H9 (cell line): ENCODE measurements at regions not wholly inside any gene's neighbourhood (a gene's known extent, or its start where the extent isn't known, plus 50 kb on each side); places are given as distances from the start of the nearest gene placed in this dataset.

Experiments
- DNase-seq: peaks from one replicate; pipeline ENCODE4 v3.0.0-alpha.2; 2017
- H2AFZ ChIP-seq: one replicate; pipeline ENCODE4 v1.6.1; 2013; ENCODE audit warnings: mild to moderate bottlenecking, low read length, control low read depth, moderate library complexity
- H2AK5ac ChIP-seq: 2 replicates; pipeline ENCODE4 v1.6.1; 2013; ENCODE audit warnings: low read length, control low read depth, mixed read lengths; ENCODE audit not compliant: insufficient read length
- H2BK120ac ChIP-seq: one replicate; pipeline ENCODE4 v1.6.1; 2013; ENCODE audit warnings: low read depth, mild to moderate bottlenecking, low read length, control low read depth, inconsistent platforms; ENCODE audit not compliant: poor library complexity, severe bottlenecking
- H2BK12ac ChIP-seq: 2 replicates; pipeline ENCODE4 v1.6.1; 2013; ENCODE audit warnings: low read length, control low read depth, mixed read lengths, low read depth; ENCODE audit not compliant: insufficient read length
- H2BK15ac ChIP-seq: 2 replicates; pipeline ENCODE4 v1.6.1; 2013; ENCODE audit warnings: low read depth, low read length, control low read depth
- H2BK20ac ChIP-seq: one replicate; pipeline ENCODE4 v1.6.1; 2013; ENCODE audit warnings: low read depth, mild to moderate bottlenecking, low read length, control low read depth, inconsistent platforms; ENCODE audit not compliant: poor library complexity, severe bottlenecking
- H2BK5ac ChIP-seq: 2 replicates; pipeline ENCODE4 v1.6.1; 2013; ENCODE audit warnings: low read length, control low read depth, mixed read lengths; ENCODE audit not compliant: insufficient read length
- H3K14ac ChIP-seq: 2 replicates; pipeline ENCODE4 v1.6.1; 2013; ENCODE audit warnings: low read length, control low read depth; ENCODE audit not compliant: insufficient read depth
- H3K18ac ChIP-seq: 2 replicates; pipeline ENCODE4 v1.6.1; 2013; ENCODE audit warnings: low read depth, mild to moderate bottlenecking, mixed read lengths, low read length, control low read depth; ENCODE audit not compliant: insufficient read length
- H3K23ac ChIP-seq: 2 replicates; pipeline ENCODE4 v1.6.1; 2013; ENCODE audit warnings: low read length, control low read depth, mixed read lengths, low read depth; ENCODE audit not compliant: insufficient read length
- H3K23me2 ChIP-seq: 2 replicates; pipeline ENCODE4 v1.6.1; 2013; ENCODE audit warnings: low read depth, mild to moderate bottlenecking, mixed read lengths, low read length, control low read depth; ENCODE audit not compliant: insufficient read length, poor library complexity, severe bottlenecking
- H3K27ac ChIP-seq: 2 replicates; pipeline ENCODE4 v1.5.1; 2013; ENCODE audit warnings: low read length, control low read depth, mixed read lengths, low read depth; ENCODE audit not compliant: insufficient read length
- H3K27me3 ChIP-seq: 2 replicates; pipeline ENCODE4 v1.6.1; 2013; ENCODE audit warnings: low read length, control low read depth, inconsistent platforms; ENCODE audit not compliant: insufficient read depth
- H3K4ac ChIP-seq: 2 replicates; pipeline ENCODE4 v1.6.1; 2013; ENCODE audit warnings: low read depth, mild to moderate bottlenecking, control low read depth, inconsistent platforms, low read length, moderate library complexity
- H3K4me1 ChIP-seq: 2 replicates; pipeline ENCODE4 v1.6.1; 2013; ENCODE audit warnings: low read length, control low read depth, inconsistent platforms; ENCODE audit not compliant: insufficient read depth
- H3K4me2 ChIP-seq: 2 replicates; pipeline ENCODE4 v1.6.1; 2013; ENCODE audit warnings: low read length, control low read depth, mixed read lengths; ENCODE audit not compliant: insufficient read length, insufficient read depth
- H3K56ac ChIP-seq: 2 replicates; pipeline ENCODE4 v1.6.1; 2013; ENCODE audit warnings: low read depth, mild to moderate bottlenecking, mixed read lengths, low read length, control low read depth; ENCODE audit not compliant: insufficient read length
- H3K79me1 ChIP-seq: 2 replicates; pipeline ENCODE4 v1.6.1; 2013; ENCODE audit warnings: low read depth, mild to moderate bottlenecking, moderate library complexity, low read length, control low read depth, inconsistent platforms; ENCODE audit not compliant: insufficient read depth, poor library complexity, severe bottlenecking
- H3K79me2 ChIP-seq: 2 replicates; pipeline ENCODE4 v1.6.1; 2013; ENCODE audit warnings: low read length, control low read depth, inconsistent platforms; ENCODE audit not compliant: insufficient read depth
- H3K9ac ChIP-seq: 2 replicates; pipeline ENCODE4 v1.6.1; 2013; ENCODE audit warnings: low read length, control low read depth, mixed read lengths; ENCODE audit not compliant: insufficient read length; ENCODE audit errors: extremely low read depth
- H3K9me3 ChIP-seq: one replicate; pipeline ENCODE4 v1.6.1; 2013; ENCODE audit warnings: low read depth, low read length, inconsistent platforms; ENCODE audit not compliant: control insufficient read depth
- H3T11ph ChIP-seq: one replicate; pipeline ENCODE4 v1.6.1; 2013; ENCODE audit warnings: mild to moderate bottlenecking, low read length, control low read depth, inconsistent platforms
- H4K20me1 ChIP-seq: one replicate; pipeline ENCODE4 v1.6.1; 2013; ENCODE audit not compliant: control insufficient read depth, insufficient read length, insufficient read depth
- H4K5ac ChIP-seq: 2 replicates; pipeline ENCODE4 v1.6.1; 2013; ENCODE audit warnings: low read depth, mild to moderate bottlenecking, mixed read lengths, low read length, control low read depth; ENCODE audit not compliant: insufficient read length
- H4K8ac ChIP-seq: replicated peaks from 2 replicates; pipeline ENCODE4 v1.6.1; 2013; ENCODE audit warnings: low read length, control low read depth, mixed read lengths, low read depth; ENCODE audit not compliant: insufficient read length
- H4K91ac ChIP-seq: 2 replicates; pipeline ENCODE4 v1.6.1; 2013; ENCODE audit warnings: low read depth, mild to moderate bottlenecking, moderate library complexity, mixed read lengths, low read length, control low read depth; ENCODE audit not compliant: insufficient read length
- H3K27ac Mint-ChIP-seq, 3 experiments: 2 replicates in 2 of 3; 3 replicates in 1 of 3; pipeline ENCODE4 v1.8.0; 2020 to 2021; ENCODE audit warnings: mixed read lengths in 3 of 3, mild to moderate bottlenecking in 1 of 3, moderate library complexity in 1 of 3
- H3K27me3 Mint-ChIP-seq: 2 replicates; pipeline ENCODE4 v1.8.0; 2021; ENCODE audit warnings: low read depth, mild to moderate bottlenecking, moderate library complexity, mixed read lengths
- H3K36me3 Mint-ChIP-seq, 3 experiments: 2 replicates in 2 of 3; 3 replicates in 1 of 3; pipeline ENCODE4 v1.8.0; 2020 to 2021; ENCODE audit warnings: low read depth in 3 of 3, mixed read lengths in 3 of 3; ENCODE audit not compliant: insufficient read depth in 1 of 3
- H3K4me1 Mint-ChIP-seq, 2 experiments: 2 replicates each; pipeline ENCODE4 v1.8.0; 2020; ENCODE audit warnings: mixed read lengths in 2 of 2
- H3K4me3 Mint-ChIP-seq, 2 experiments: 2 replicates in 1 of 2; 3 replicates in 1 of 2; pipeline ENCODE4 v1.8.0; 2020 to 2021; ENCODE audit warnings: mild to moderate bottlenecking in 2 of 2, mixed read lengths in 2 of 2, moderate library complexity in 1 of 2
- H3K9me3 Mint-ChIP-seq, 2 experiments: 2 replicates in 1 of 2; 3 replicates in 1 of 2; pipeline ENCODE4 v1.8.0; 2020; ENCODE audit warnings: mild to moderate bottlenecking in 2 of 2, mixed read lengths in 2 of 2, moderate library complexity in 1 of 2
- CTCF ChIP-seq: fragments of 200-600 bp; sonication (generic); conservative IDR thresholded peaks from 3 replicates; pipeline ENCODE4 v1.8.0; 2021; ENCODE audit warnings: antibody characterized with exemption, mild to moderate bottlenecking
- WGBS: extraction: QIAGEN DNeasy Blood & Tissue Kit; methylation state at CpG from one replicate; pipeline ENCODE4 v1.1.7; 2013; ENCODE audit warnings: missing lambda C conversion rate, low lambda C conversion rate, mixed read lengths; ENCODE audit not compliant: insufficient read length; ENCODE audit errors: extremely low coverage; 5-methylcytosine and 5-hydroxymethylcytosine counted together

- Histone ChIP-seq H4K8ac (no peak overlapping the region), H3K4me2 (no peak overlapping the region), H2AK5ac (no peak overlapping the region), H2BK5ac (no peak overlapping the region), H3K79me1 (no peaks in the 10 kb centered on the region), H3K9ac (no peak overlapping the region), H3K18ac (no peak overlapping the region), H3K9me3 (no peaks in the 10 kb centered on the region), H3K4me1 (no peaks in the 10 kb centered on the region), H3K14ac (no peak overlapping the region), H3K79me2 (no peaks in the 10 kb centered on the region), H3K56ac (no peak overlapping the region), H3T11ph (no peak overlapping the region), H4K91ac (no peak overlapping the region), H3K27ac (no peak overlapping the region), H3K23ac (no peak overlapping the region), H2BK20ac (no peak overlapping the region), H4K5ac (no peak overlapping the region), H2AFZ (no peak overlapping the region), H2BK120ac (no peak overlapping the region), H2BK12ac (no peak overlapping the region), H3K27me3 (no peaks in the 10 kb centered on the region), H3K4ac (no peak overlapping the region), H4K20me1 (no peaks in the 10 kb centered on the region), H2BK15ac (no peak overlapping the region), H3K23me2 (no peaks in the 10 kb centered on the region)
- no CpG with 5 or more reads among the region's 7 CpGs for WGBS
- no peak for DNase-seq
- TF ChIP-seq CTCF = no peak
- Mint-ChIP-seq H3K9me3 (peaks cover 3 to 6% of the 10 kb centered on the region in 2 experiments; a peak in 2 of 5 replicates), H3K27ac (no peak overlapping the region), H3K36me3 (peaks cover 0 to 11% (median 0%) of the 10 kb centered on the region in 3 experiments; a peak in 4 of 7 replicates), H3K27me3 (no peaks in the 10 kb centered on the region), H3K4me1 (no peaks in the 10 kb centered on the region), H3K4me3 (no peak overlapping the region)
Measured at GRCh38 chr20:16129411-16129810, 443.8 kb downstream of the KIF16B start.
